GM19238 (cell line): ENCODE measurements at regions not wholly inside any gene's neighbourhood (a gene's known extent, or its start where the extent isn't known, plus 50 kb on each side); places are given as distances from the start of the nearest gene placed in this dataset.
A peak's percentile ranks its signal among the peaks of the same experiment; 100 is the strongest.
"Not testable (repeated sequence)": the region's sequence is repeated elsewhere in the genome, so short reads cannot be mapped to it uniquely, and the experiment has no call there.

Experiments used
- DNase-seq: peaks from one replicate; pipeline ENCODE4 v3.0.0; 2011; ENCODE audit warnings: low spot score; ENCODE audit not compliant: insufficient read length

- no peak for DNase-seq
These were observed 108.5 kb upstream of the CHD6 start for GRCh38 chr20:41726727-41727126.

GRCh38 chr20:41719151-41719550 lies 101.0 kb upstream of the CHD6 start:
- DNase-seq: no peak

DNA sequence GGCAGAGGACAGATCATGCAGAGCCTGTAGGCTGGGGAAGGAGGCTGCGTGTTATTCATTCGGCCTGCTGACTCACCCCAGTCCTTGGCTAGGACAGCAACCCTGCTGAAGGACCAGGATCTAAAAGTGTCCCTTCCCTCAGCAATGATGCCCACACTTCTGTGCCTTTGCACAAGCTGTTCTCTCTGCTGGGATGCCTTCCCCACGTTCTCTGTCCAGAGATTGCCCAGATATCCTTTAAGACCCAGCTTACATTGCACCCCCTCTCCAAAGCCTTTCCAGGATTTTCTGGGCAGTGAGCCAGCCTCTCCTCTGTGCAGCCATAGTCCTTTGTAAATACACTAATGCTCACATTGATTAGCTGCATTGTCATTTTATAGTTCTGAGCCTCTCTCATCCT lies 99.3 kb upstream of the CHD6 start:
- no peak for DNase-seq

- no peak for DNase-seq
These were observed 98.7 kb upstream of the CHD6 start for GRCh38 chr20:41716911-41717310.

DNA sequence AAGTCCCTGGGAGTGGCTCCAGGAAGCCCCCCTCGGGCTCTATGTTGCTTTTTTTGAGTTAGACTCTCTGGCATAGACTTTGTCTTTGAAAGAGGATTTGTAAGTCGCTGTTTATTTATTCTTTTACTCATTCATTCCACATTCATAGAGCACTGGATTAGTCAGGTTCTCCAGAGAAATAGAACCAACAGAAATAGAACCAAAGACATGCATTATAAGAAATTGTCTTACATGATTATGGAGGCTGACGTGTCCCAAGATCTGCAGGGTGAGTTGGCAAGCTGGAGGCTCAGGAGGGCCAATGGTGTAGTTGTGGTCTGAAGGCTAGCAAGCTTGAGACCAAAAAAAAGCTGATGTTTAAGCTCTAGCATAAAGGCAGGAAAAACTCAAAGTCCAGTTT lies 98.3 kb upstream of the CHD6 start:
- no peak for DNase-seq

- no peak for DNase-seq
These were observed 97.3 kb upstream of the CHD6 start for GRCh38 chr20:41715526-41715925.

DNA sequence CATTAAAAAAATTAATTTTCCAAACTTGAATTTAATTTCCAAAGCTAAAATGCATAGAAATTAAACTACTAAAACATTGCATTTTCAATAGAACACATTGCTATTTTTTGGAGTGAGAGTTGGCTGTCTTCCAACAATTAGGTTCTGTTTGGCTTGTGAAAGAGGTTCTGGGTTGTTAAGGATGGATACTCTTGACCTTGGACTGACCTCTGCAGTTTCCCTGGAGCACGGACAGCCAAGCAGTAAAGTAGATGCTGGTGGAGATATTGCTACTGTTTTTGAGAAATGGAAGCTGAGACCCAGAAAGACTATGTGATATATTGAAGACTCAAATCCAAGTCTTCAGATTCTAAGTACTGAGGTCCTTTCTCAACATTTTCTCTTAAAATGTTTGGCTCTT lies 95.9 kb upstream of the CHD6 start:
- DNase-seq: no peak

DNA sequence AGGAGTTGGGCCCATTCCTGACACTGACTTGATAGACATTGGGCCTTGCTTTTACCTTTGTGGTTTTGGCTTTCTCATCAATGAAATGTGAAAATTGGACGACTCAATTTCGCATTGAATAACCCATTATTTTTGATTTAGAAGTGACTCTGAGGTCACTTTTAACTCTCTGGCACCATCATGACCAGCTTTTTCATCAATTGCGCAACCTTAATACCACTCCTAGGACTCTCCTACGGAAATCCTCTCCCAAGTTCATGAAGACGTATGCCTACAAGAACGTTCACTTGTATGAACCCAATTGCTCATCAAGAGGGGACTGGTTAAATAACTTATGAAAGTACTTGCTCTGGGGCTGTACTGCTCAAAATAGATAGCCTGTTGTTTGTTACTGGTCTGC lies 86.7 kb upstream of the CHD6 start:
- no peak for DNase-seq

DNA sequence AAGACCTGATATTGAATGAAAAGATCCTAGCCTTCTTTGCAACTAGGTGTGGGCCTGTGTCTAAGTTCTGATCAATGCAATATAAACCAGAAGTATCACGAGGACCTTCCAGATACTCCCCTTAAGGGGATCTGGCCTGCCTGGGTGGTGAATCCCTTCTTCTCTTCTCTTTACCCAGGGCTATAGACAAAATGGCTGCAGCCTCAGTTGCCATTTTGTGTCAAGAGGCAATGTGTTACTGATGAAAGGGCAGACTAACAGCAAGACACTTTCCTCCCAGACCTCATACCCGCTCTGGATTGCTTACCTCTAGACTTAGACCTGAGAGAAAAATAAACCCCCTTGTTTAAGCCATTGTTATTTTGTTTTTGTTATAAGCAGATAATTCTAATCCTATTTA lies 84.5 kb upstream of the CHD6 start:
- DNase-seq: no peak

GRCh38 chr20:41701588-41702348 lies 83.6 kb upstream of the CHD6 start:
- no peak for DNase-seq

DNA sequence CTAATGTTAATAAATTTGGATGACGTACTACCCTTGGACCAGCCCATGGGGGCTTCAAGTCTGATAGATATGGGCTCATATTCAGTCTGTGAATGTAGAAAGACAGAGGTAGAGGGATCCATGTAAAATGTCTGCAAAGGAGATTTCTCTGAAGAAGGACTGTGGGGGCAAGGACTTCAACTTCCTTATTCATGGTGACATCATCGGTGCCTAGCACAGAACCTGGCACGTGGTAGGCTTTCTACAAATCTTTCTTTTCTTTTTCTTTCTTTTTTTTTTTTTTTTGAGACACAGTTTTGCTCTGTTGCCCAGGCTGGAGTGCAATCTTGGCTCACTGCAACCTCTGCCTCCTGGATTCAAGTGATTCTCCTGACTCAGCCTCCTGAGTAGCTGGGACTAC lies 81.5 kb upstream of the CHD6 start:
- not testable (repeated sequence) for DNase-seq

- DNase-seq: no peak
These were observed 79.8 kb upstream of the CHD6 start for GRCh38 chr20:41697861-41698559.

GRCh38 chr20:41696428-41696827 lies 78.3 kb upstream of the CHD6 start:
- DNase-seq: no peak

- no peak for DNase-seq
These were observed 76.6 kb upstream of the CHD6 start for GRCh38 chr20:41694796-41695195.

DNA sequence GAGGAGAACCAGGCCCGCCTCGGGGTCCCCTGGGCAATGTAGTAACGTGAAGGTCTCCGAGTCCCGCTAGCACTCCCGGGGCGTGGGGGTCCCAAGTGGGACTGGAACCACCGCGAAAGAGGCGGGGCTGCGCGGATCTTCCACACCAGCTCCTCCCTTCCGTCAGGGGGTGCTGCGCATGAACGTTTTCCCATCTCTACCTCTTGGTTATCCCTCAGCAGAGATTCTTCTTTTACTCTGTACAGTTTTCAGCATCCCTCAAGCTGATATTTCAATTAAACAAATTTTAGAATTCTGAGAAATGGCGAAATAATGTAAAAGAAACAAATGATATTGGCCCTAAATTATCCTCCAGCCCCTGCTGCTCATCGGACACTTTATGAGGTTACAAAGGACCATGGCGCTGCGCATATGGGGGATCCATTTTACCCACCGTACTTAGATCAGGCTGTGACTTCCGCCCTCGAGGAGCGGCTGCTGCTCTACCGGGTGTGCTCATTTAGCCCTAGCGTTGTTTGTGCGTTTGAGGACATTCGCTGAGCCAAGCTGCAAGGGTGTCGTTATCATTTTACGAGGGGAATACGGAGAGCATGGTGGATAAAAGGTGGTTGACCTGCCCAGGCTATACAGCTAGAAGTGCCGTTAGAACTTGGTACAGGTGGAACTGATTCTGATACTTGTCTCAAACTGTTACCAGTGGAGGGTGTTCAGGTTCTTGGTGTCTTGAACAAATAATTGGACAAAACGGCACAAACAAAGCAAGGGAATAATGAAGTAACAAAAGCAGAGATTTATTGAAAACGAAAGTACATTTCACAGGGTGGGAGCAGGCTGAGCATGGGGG lies 75.2 kb upstream of the CHD6 start:
- DNase-seq: peak; percentile 54

DNA sequence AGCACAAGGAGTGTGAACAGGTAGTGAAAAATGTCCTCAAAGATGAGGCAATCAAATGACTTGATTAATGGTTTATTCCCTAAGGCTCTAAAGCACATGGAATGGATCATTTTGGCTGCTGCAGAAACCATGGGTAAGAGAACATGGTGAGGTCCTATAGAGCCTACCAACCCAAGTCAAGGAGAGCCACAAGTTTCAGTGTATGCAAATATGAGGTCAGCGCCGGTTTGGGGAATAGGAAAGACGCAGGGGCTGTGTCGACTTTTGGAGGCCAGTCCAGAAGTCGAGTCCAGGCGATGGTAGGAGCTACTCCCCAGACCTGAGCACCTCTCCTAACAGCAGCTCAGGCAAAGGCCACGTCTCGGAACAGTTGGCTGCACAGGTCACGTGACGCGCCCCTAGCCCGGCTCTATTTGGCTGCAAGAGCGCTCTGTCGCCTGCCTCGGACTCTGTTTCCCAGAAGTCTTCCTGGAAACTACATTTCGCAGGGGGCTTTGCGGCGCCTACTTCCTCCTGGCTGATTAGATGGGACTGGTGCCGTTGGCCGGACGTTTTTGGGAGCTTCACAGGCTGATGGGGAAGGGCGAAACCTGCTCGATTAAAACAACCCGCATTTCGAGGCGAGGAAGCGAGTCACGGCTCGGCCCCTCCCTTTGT lies 74.4 kb upstream of the CHD6 start:
- DNase-seq: peak; percentile 30

GRCh38 chr20:41691443-41691842 lies 73.3 kb upstream of the CHD6 start:
- no peak for DNase-seq

DNA sequence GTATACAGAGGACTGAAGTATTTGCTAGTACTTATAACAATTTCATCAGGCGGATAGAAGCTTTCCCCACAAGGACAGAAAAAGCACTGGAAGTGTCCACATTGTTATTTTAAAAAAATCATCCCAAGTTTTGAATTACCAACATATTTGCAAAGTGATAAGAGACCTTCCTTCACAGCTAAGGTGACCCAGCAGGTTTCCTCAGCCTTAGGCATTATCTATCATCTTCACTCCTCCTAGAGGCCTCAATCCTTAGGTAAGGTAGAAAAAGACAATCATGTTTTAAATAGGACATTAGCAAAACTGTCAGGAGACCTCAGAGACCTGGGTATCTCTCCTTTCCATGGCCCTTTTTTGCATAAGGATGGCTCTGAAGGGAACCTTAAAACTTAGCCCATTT lies 72.5 kb upstream of the CHD6 start:
- no peak for DNase-seq

DNA sequence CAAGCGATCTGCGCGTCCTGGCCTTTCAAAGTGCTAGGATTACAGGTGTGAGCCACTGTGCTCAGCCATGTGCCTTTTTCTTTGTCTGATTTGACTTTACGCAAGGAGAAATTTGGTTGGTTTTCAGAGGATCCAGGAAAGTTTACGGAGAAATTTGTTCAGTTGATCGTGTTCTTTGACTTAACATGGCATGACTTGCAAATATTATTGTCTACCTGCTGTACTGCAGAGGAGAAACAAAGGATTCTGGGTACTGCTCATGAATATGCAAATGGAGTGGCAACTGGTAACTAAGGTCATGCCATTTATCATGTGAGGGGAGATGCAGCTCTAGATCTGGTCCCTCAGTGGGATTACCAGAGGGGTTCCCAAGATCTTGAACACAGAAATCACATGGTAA lies 68.8 kb upstream of the CHD6 start:
- no peak for DNase-seq

DNA sequence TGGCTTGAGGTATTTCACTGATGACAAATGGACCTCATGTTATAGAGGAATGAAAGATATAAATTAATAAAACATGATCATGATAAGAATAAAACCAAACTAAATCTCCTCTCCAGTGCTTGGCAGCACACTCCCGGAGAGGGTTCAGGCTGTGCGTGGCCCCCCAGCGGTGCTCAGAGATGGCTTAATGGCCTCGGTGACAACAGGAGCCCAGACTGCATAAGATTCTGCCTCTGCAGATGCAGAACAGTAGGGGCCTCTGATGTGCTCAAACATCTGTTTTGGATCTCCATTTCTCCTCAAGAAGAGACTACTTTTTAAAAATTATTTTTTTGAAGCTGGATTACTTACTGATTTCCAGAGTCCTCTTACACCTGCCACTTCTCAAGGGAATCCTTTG lies 67.0 kb upstream of the CHD6 start:
- not testable (repeated sequence) for DNase-seq

- no peak for DNase-seq
These were observed 60.6 kb upstream of the CHD6 start for GRCh38 chr20:41678799-41679198.

DNA sequence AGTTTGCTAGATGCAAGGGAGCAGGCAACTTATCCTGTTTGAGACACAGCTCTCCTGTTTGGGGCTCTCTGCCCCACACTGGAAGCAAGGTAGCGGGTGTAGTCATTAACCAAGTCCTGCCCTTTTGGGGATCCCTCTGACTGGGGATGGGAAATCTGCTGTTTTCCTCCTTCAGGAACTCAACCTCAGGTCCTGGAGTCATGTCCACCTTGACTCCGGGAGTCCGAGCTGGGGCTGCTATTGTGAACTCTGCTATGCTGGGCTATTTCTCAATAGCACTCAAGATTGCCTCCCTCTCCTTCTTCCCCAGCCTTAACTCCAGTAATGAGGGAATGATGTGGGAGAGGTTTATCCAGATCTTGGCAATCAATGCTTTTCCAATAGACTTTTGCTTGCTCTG lies 54.1 kb upstream of the CHD6 start:
- DNase-seq: no peak
